22Rv1 (cell line): ENCODE measurements at regions not wholly inside any gene's neighbourhood (a gene's known extent, or its start where the extent isn't known, plus 50 kb on each side); places are given as distances from the start of the nearest gene placed in this dataset.

Experiments used
- CTCF ChIP-seq: fragments of 450-650 bp; IDR thresholded peaks from 2 replicates; pipeline ENCODE4 v1.5.1; 2017; ENCODE audit warnings: mild to moderate bottlenecking
- ZFX ChIP-seq: fragments of 450-650 bp; IDR thresholded peaks from 2 replicates; pipeline ENCODE4 v1.6.1; 2017; ENCODE audit warnings: antibody characterized with exemption, borderline replicate concordance

GRCh38 chr5:74492230-74492629 lies 148.3 kb downstream of the ENC1 start:
- TF ChIP-seq CTCF, result no peak
- TF ChIP-seq ZFX, result no peak
